ENCODE measurements at regions not wholly inside any gene's neighbourhood (a gene's known extent, or its start where the extent isn't known, plus 50 kb on each side); places are given as distances from the start of the nearest gene placed in this dataset.

DNA sequence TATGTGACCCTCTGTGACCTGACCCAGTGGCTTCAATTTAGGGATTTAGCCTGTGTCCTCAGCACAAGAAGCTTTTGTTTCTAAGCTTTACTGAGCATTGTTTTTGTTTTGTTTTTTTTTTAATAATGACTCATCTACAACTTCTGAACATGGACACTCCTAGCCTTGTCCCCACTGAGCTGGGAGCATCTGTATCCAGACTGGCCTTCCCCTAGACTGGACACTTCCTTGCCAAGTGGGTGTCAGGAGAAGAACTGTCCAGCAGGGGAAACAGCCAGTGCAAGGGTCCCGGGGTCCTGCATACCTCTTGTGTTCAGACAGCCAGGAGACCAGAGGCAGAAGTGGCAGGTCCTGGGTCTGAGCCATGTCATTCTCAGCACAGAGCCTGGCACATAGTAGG is 108.6 kb downstream of the TMEM130 start:
- TF ChIP-seq, protein P1, sequence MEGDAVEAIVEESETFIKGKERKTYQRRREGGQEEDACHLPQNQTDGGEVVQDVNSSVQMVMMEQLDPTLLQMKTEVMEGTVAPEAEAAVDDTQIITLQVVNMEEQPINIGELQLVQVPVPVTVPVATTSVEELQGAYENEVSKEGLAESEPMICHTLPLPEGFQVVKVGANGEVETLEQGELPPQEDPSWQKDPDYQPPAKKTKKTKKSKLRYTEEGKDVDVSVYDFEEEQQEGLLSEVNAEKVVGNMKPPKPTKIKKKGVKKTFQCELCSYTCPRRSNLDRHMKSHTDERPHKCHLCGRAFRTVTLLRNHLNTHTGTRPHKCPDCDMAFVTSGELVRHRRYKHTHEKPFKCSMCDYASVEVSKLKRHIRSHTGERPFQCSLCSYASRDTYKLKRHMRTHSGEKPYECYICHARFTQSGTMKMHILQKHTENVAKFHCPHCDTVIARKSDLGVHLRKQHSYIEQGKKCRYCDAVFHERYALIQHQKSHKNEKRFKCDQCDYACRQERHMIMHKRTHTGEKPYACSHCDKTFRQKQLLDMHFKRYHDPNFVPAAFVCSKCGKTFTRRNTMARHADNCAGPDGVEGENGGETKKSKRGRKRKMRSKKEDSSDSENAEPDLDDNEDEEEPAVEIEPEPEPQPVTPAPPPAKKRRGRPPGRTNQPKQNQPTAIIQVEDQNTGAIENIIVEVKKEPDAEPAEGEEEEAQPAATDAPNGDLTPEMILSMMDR (IDR thresholded peaks at IDR 0.05; ENCODE audit: poor library complexity, severe bottlenecking): no peak
- TF ChIP-seq, protein P2, sequence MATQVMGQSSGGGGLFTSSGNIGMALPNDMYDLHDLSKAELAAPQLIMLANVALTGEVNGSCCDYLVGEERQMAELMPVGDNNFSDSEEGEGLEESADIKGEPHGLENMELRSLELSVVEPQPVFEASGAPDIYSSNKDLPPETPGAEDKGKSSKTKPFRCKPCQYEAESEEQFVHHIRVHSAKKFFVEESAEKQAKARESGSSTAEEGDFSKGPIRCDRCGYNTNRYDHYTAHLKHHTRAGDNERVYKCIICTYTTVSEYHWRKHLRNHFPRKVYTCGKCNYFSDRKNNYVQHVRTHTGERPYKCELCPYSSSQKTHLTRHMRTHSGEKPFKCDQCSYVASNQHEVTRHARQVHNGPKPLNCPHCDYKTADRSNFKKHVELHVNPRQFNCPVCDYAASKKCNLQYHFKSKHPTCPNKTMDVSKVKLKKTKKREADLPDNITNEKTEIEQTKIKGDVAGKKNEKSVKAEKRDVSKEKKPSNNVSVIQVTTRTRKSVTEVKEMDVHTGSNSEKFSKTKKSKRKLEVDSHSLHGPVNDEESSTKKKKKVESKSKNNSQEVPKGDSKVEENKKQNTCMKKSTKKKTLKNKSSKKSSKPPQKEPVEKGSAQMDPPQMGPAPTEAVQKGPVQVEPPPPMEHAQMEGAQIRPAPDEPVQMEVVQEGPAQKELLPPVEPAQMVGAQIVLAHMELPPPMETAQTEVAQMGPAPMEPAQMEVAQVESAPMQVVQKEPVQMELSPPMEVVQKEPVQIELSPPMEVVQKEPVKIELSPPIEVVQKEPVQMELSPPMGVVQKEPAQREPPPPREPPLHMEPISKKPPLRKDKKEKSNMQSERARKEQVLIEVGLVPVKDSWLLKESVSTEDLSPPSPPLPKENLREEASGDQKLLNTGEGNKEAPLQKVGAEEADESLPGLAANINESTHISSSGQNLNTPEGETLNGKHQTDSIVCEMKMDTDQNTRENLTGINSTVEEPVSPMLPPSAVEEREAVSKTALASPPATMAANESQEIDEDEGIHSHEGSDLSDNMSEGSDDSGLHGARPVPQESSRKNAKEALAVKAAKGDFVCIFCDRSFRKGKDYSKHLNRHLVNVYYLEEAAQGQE (IDR thresholded peaks at IDR 0.05; ENCODE audit: borderline replicate concordance): no peak
- TF ChIP-seq EZH2 (IDR thresholded peaks at IDR 0.05; ENCODE audit: borderline replicate concordance, insufficient read depth, low read length, poor library complexity, severe bottlenecking) (no peak), SMC3 (conservative IDR thresholded peaks at IDR 0.05; ENCODE audit: poor library complexity) (no peak)

Data from neural cell (in vitro differentiated cells).